ENCODE measurements at regions not wholly inside any gene's neighbourhood (a gene's known extent, or its start where the extent isn't known, plus 50 kb on each side); places are given as distances from the start of the nearest gene placed in this dataset.

DNA sequence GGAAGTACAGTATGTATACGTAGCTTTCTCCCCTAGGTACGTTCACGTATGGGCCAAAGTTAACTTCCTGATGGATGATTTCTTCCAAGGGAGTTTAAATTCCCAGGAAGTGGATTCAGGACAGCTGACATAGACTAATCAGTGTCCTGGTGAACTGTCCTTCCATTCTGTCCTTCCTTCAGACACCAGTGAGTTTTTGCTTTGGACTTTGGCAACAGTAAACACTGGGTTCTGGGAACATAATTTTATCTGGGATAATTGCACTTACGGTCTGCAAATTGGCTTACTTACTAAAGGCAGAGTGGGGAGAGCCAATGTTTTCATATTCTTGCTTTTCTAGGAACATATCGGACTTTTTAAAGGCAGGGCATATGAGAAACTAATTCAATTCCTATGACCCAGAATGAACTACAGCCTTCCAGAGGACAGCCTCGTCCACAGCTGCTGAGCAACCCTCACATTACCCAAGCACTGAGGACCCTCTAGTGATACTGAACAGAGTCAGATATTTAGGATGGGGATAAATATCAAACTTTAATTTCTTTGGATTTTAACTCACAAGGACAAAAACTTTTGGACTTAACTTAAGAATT is 97.9 kb downstream of the RAB18 start:
- Histone ChIP-seq H4K20me1 (ENCODE audit: insufficient read depth) (no peaks in the 10 kb centered on the region), H3K27me3 (ENCODE audit: insufficient read depth, low read length) (no peaks in the 10 kb centered on the region), H3K9me2 (ENCODE audit: insufficient read depth) (no peaks in the 10 kb centered on the region), H3K4me1 (ENCODE audit: control insufficient read depth in 1 of 2, insufficient read depth in 2 of 2, low read length in 2 of 2) (no peaks in the 10 kb centered on the region), H3K9me3 (ENCODE audit: control insufficient read depth in 1 of 2, insufficient read depth in 1 of 2, low read depth in 1 of 2, low read length in 2 of 2) (no peaks in the 10 kb centered on the region), H3K4me2 (ENCODE audit: low read length) (no peak overlapping the region), H3K36me3 (ENCODE audit: control insufficient read depth in 1 of 2, insufficient read depth in 2 of 2, low read length in 2 of 2) (no peaks in the 10 kb centered on the region), H3K27ac (ENCODE audit: low read depth, low read length) (no peak overlapping the region), H3K9ac (ENCODE audit: low read length) (no peak overlapping the region), H3K79me2 (ENCODE audit: insufficient read depth, low read length) (no peaks in the 10 kb centered on the region), H2AFZ (ENCODE audit: low read depth, low read length, poor library complexity, severe bottlenecking) (no peak overlapping the region), H3K4me3 (replicated peaks in 1 of 2; ENCODE audit: low read depth in 1 of 2, low read length in 2 of 2) (no peak overlapping the region)
- no TSS peak for BruUV-seq (replicated peaks)
- no peak for ATAC-seq
- ChIA-PET RAD21 (ENCODE audit: low non-redundant PET in 1 of 2, low total read pairs in 2 of 2, uncharacterized antibody in 2 of 2, unreplicated experiment in 2 of 2) (no interaction called here), CTCF (no interaction called here), POLR2A (no interaction called here)
- TF ChIP-seq ELF1 (IDR thresholded peaks at IDR 0.05; ENCODE audit: borderline replicate concordance, low read depth), result no peak
- no peak for TF ChIP-seq CEBPB (IDR thresholded peaks at IDR 0.05; ENCODE audit: low read depth)
- TF ChIP-seq SP1 (IDR thresholded peaks at IDR 0.05; ENCODE audit: low read depth), result no peak
- no peak for TF ChIP-seq EZH2 (IDR thresholded peaks at IDR 0.05)
- no peak for TF ChIP-seq TCF7L2 (IDR thresholded peaks at IDR 0.05; ENCODE audit: borderline replicate concordance, extremely low read depth, insufficient read depth, insufficient read length)
- TF ChIP-seq, protein P1, sequence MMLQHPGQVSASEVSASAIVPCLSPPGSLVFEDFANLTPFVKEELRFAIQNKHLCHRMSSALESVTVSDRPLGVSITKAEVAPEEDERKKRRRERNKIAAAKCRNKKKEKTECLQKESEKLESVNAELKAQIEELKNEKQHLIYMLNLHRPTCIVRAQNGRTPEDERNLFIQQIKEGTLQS (IDR thresholded peaks at IDR 0.05), result no peak
- TF ChIP-seq, protein P2, sequence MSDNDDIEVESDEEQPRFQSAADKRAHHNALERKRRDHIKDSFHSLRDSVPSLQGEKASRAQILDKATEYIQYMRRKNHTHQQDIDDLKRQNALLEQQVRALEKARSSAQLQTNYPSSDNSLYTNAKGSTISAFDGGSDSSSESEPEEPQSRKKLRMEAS (IDR thresholded peaks at IDR 0.05), result no peak
- no peak for TF ChIP-seq SRF (IDR thresholded peaks at IDR 0.05; ENCODE audit: low read depth)
- TF ChIP-seq EZH2phosphoT487 (IDR thresholded peaks at IDR 0.05; ENCODE audit: borderline replicate concordance), result no peak
- TF ChIP-seq, protein P3, sequence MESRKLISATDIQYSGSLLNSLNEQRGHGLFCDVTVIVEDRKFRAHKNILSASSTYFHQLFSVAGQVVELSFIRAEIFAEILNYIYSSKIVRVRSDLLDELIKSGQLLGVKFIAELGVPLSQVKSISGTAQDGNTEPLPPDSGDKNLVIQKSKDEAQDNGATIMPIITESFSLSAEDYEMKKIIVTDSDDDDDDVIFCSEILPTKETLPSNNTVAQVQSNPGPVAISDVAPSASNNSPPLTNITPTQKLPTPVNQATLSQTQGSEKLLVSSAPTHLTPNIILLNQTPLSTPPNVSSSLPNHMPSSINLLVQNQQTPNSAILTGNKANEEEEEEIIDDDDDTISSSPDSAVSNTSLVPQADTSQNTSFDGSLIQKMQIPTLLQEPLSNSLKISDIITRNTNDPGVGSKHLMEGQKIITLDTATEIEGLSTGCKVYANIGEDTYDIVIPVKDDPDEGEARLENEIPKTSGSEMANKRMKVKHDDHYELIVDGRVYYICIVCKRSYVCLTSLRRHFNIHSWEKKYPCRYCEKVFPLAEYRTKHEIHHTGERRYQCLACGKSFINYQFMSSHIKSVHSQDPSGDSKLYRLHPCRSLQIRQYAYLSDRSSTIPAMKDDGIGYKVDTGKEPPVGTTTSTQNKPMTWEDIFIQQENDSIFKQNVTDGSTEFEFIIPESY (IDR thresholded peaks at IDR 0.05; ENCODE audit: extremely low read depth, insufficient replicate concordance, low read length), result no peak
- no peak for TF ChIP-seq POLR2A (IDR thresholded peaks at IDR 0.05; ENCODE audit: borderline replicate concordance, extremely low read depth, insufficient read depth, insufficient read length)
- TF ChIP-seq EGR1 (IDR thresholded peaks at IDR 0.05; ENCODE audit: low read depth), result no peak
- intact Hi-C loops (cut with micrococcal nuclease), result no loop called here
- DNase-seq (ENCODE audit: low read depth, low spot score), result no peak
